H9 (cell line): ENCODE measurements at regions not wholly inside any gene's neighbourhood (a gene's known extent, or its start where the extent isn't known, plus 50 kb on each side); places are given as distances from the start of the nearest gene placed in this dataset.

Source experiments
- DNase-seq: peaks from one replicate; pipeline ENCODE4 v3.0.0-alpha.2; 2017
- H2AFZ ChIP-seq: one replicate; pipeline ENCODE4 v1.6.1; 2013; ENCODE audit warnings: mild to moderate bottlenecking, low read length, control low read depth, moderate library complexity
- H2AK5ac ChIP-seq: 2 replicates; pipeline ENCODE4 v1.6.1; 2013; ENCODE audit warnings: low read length, control low read depth, mixed read lengths; ENCODE audit not compliant: insufficient read length
- H2BK120ac ChIP-seq: one replicate; pipeline ENCODE4 v1.6.1; 2013; ENCODE audit warnings: low read depth, mild to moderate bottlenecking, low read length, control low read depth, inconsistent platforms; ENCODE audit not compliant: poor library complexity, severe bottlenecking
- H2BK12ac ChIP-seq: 2 replicates; pipeline ENCODE4 v1.6.1; 2013; ENCODE audit warnings: low read length, control low read depth, mixed read lengths, low read depth; ENCODE audit not compliant: insufficient read length
- H2BK15ac ChIP-seq: 2 replicates; pipeline ENCODE4 v1.6.1; 2013; ENCODE audit warnings: low read depth, low read length, control low read depth
- H2BK20ac ChIP-seq: one replicate; pipeline ENCODE4 v1.6.1; 2013; ENCODE audit warnings: low read depth, mild to moderate bottlenecking, low read length, control low read depth, inconsistent platforms; ENCODE audit not compliant: poor library complexity, severe bottlenecking
- H2BK5ac ChIP-seq: 2 replicates; pipeline ENCODE4 v1.6.1; 2013; ENCODE audit warnings: low read length, control low read depth, mixed read lengths; ENCODE audit not compliant: insufficient read length
- H3K14ac ChIP-seq: 2 replicates; pipeline ENCODE4 v1.6.1; 2013; ENCODE audit warnings: low read length, control low read depth; ENCODE audit not compliant: insufficient read depth
- H3K18ac ChIP-seq: 2 replicates; pipeline ENCODE4 v1.6.1; 2013; ENCODE audit warnings: low read depth, mild to moderate bottlenecking, mixed read lengths, low read length, control low read depth; ENCODE audit not compliant: insufficient read length
- H3K23ac ChIP-seq: 2 replicates; pipeline ENCODE4 v1.6.1; 2013; ENCODE audit warnings: low read length, control low read depth, mixed read lengths, low read depth; ENCODE audit not compliant: insufficient read length
- H3K23me2 ChIP-seq: 2 replicates; pipeline ENCODE4 v1.6.1; 2013; ENCODE audit warnings: low read depth, mild to moderate bottlenecking, mixed read lengths, low read length, control low read depth; ENCODE audit not compliant: insufficient read length, poor library complexity, severe bottlenecking
- H3K27ac ChIP-seq: 2 replicates; pipeline ENCODE4 v1.5.1; 2013; ENCODE audit warnings: low read length, control low read depth, mixed read lengths, low read depth; ENCODE audit not compliant: insufficient read length
- H3K27me3 ChIP-seq: 2 replicates; pipeline ENCODE4 v1.6.1; 2013; ENCODE audit warnings: low read length, control low read depth, inconsistent platforms; ENCODE audit not compliant: insufficient read depth
- H3K4ac ChIP-seq: 2 replicates; pipeline ENCODE4 v1.6.1; 2013; ENCODE audit warnings: low read depth, mild to moderate bottlenecking, control low read depth, inconsistent platforms, low read length, moderate library complexity
- H3K4me1 ChIP-seq: 2 replicates; pipeline ENCODE4 v1.6.1; 2013; ENCODE audit warnings: low read length, control low read depth, inconsistent platforms; ENCODE audit not compliant: insufficient read depth
- H3K4me2 ChIP-seq: 2 replicates; pipeline ENCODE4 v1.6.1; 2013; ENCODE audit warnings: low read length, control low read depth, mixed read lengths; ENCODE audit not compliant: insufficient read length, insufficient read depth
- H3K56ac ChIP-seq: 2 replicates; pipeline ENCODE4 v1.6.1; 2013; ENCODE audit warnings: low read depth, mild to moderate bottlenecking, mixed read lengths, low read length, control low read depth; ENCODE audit not compliant: insufficient read length
- H3K79me1 ChIP-seq: 2 replicates; pipeline ENCODE4 v1.6.1; 2013; ENCODE audit warnings: low read depth, mild to moderate bottlenecking, moderate library complexity, low read length, control low read depth, inconsistent platforms; ENCODE audit not compliant: insufficient read depth, poor library complexity, severe bottlenecking
- H3K79me2 ChIP-seq: 2 replicates; pipeline ENCODE4 v1.6.1; 2013; ENCODE audit warnings: low read length, control low read depth, inconsistent platforms; ENCODE audit not compliant: insufficient read depth
- H3K9ac ChIP-seq: 2 replicates; pipeline ENCODE4 v1.6.1; 2013; ENCODE audit warnings: low read length, control low read depth, mixed read lengths; ENCODE audit not compliant: insufficient read length; ENCODE audit errors: extremely low read depth
- H3K9me3 ChIP-seq: one replicate; pipeline ENCODE4 v1.6.1; 2013; ENCODE audit warnings: low read depth, low read length, inconsistent platforms; ENCODE audit not compliant: control insufficient read depth
- H3T11ph ChIP-seq: one replicate; pipeline ENCODE4 v1.6.1; 2013; ENCODE audit warnings: mild to moderate bottlenecking, low read length, control low read depth, inconsistent platforms
- H4K20me1 ChIP-seq: one replicate; pipeline ENCODE4 v1.6.1; 2013; ENCODE audit not compliant: control insufficient read depth, insufficient read length, insufficient read depth
- H4K5ac ChIP-seq: 2 replicates; pipeline ENCODE4 v1.6.1; 2013; ENCODE audit warnings: low read depth, mild to moderate bottlenecking, mixed read lengths, low read length, control low read depth; ENCODE audit not compliant: insufficient read length
- H4K8ac ChIP-seq: replicated peaks from 2 replicates; pipeline ENCODE4 v1.6.1; 2013; ENCODE audit warnings: low read length, control low read depth, mixed read lengths, low read depth; ENCODE audit not compliant: insufficient read length
- H4K91ac ChIP-seq: 2 replicates; pipeline ENCODE4 v1.6.1; 2013; ENCODE audit warnings: low read depth, mild to moderate bottlenecking, moderate library complexity, mixed read lengths, low read length, control low read depth; ENCODE audit not compliant: insufficient read length
- H3K27ac Mint-ChIP-seq, 3 experiments: 2 replicates in 2 of 3; 3 replicates in 1 of 3; pipeline ENCODE4 v1.8.0; 2020 to 2021; ENCODE audit warnings: mixed read lengths in 3 of 3, mild to moderate bottlenecking in 1 of 3, moderate library complexity in 1 of 3
- H3K27me3 Mint-ChIP-seq: 2 replicates; pipeline ENCODE4 v1.8.0; 2021; ENCODE audit warnings: low read depth, mild to moderate bottlenecking, moderate library complexity, mixed read lengths
- H3K36me3 Mint-ChIP-seq, 3 experiments: 2 replicates in 2 of 3; 3 replicates in 1 of 3; pipeline ENCODE4 v1.8.0; 2020 to 2021; ENCODE audit warnings: low read depth in 3 of 3, mixed read lengths in 3 of 3; ENCODE audit not compliant: insufficient read depth in 1 of 3
- H3K4me1 Mint-ChIP-seq, 2 experiments: 2 replicates each; pipeline ENCODE4 v1.8.0; 2020; ENCODE audit warnings: mixed read lengths in 2 of 2
- H3K4me3 Mint-ChIP-seq, 2 experiments: 2 replicates in 1 of 2; 3 replicates in 1 of 2; pipeline ENCODE4 v1.8.0; 2020 to 2021; ENCODE audit warnings: mild to moderate bottlenecking in 2 of 2, mixed read lengths in 2 of 2, moderate library complexity in 1 of 2
- H3K9me3 Mint-ChIP-seq, 2 experiments: 2 replicates in 1 of 2; 3 replicates in 1 of 2; pipeline ENCODE4 v1.8.0; 2020; ENCODE audit warnings: mild to moderate bottlenecking in 2 of 2, mixed read lengths in 2 of 2, moderate library complexity in 1 of 2
- TF ChIP-seq, protein P1 (sequence below): fragments of 200-600 bp; sonication (generic); conservative IDR thresholded peaks from 3 replicates; pipeline ENCODE4 v1.8.0; 2021; ENCODE audit warnings: antibody characterized with exemption, mild to moderate bottlenecking

GRCh38 chr13:72156760-72157159 is 289.8 kb upstream of the DACH1 start:
- Mint-ChIP-seq H3K27ac (no peak overlapping the region), H3K9me3 (no peaks in the 10 kb centered on the region), H3K4me3 (no peak overlapping the region), H3K36me3 (no peaks in the 10 kb centered on the region), H3K4me1 (peaks cover 0 to 5% of the 10 kb centered on the region in 2 experiments; a peak in 2 of 4 replicates), H3K27me3 (no peaks in the 10 kb centered on the region)
- no peak overlapping the region for H3K18ac ChIP-seq
- H2BK15ac ChIP-seq, result no peak overlapping the region
- no peak overlapping the region for H3K56ac ChIP-seq
- H3K9me3 ChIP-seq, result no peaks in the 10 kb centered on the region
- H3K4me1 ChIP-seq, result no peaks in the 10 kb centered on the region
- no peak overlapping the region for H4K8ac ChIP-seq
- H3K79me1 ChIP-seq, result no peaks in the 10 kb centered on the region
- DNase-seq, result no peak
- no peak overlapping the region for H4K91ac ChIP-seq
- H3T11ph ChIP-seq, result no peak overlapping the region
- no peaks in the 10 kb centered on the region for H3K23me2 ChIP-seq
- no peak overlapping the region for H4K5ac ChIP-seq
- H2AK5ac ChIP-seq, result no peak overlapping the region
- no peaks in the 10 kb centered on the region for H3K79me2 ChIP-seq
- H4K20me1 ChIP-seq, result no peaks in the 10 kb centered on the region
- no peak overlapping the region for H3K23ac ChIP-seq
- H2BK12ac ChIP-seq, result no peak overlapping the region
- no peak overlapping the region for H2AFZ ChIP-seq
- H3K4me2 ChIP-seq, result no peak overlapping the region
- H3K4ac ChIP-seq, result no peak overlapping the region
- no peaks in the 10 kb centered on the region for H3K27me3 ChIP-seq
- H2BK120ac ChIP-seq, result no peak overlapping the region
- no peak overlapping the region for H2BK5ac ChIP-seq
- TF ChIP-seq, protein P1, sequence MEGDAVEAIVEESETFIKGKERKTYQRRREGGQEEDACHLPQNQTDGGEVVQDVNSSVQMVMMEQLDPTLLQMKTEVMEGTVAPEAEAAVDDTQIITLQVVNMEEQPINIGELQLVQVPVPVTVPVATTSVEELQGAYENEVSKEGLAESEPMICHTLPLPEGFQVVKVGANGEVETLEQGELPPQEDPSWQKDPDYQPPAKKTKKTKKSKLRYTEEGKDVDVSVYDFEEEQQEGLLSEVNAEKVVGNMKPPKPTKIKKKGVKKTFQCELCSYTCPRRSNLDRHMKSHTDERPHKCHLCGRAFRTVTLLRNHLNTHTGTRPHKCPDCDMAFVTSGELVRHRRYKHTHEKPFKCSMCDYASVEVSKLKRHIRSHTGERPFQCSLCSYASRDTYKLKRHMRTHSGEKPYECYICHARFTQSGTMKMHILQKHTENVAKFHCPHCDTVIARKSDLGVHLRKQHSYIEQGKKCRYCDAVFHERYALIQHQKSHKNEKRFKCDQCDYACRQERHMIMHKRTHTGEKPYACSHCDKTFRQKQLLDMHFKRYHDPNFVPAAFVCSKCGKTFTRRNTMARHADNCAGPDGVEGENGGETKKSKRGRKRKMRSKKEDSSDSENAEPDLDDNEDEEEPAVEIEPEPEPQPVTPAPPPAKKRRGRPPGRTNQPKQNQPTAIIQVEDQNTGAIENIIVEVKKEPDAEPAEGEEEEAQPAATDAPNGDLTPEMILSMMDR, result no peak
- H3K9ac ChIP-seq, result no peak overlapping the region
- H3K27ac ChIP-seq, result no peak overlapping the region
- H2BK20ac ChIP-seq, result no peak overlapping the region
- H3K14ac ChIP-seq, result no peak overlapping the region
